IMR-90 (cell line): ENCODE measurements at regions not wholly inside any gene's neighbourhood (a gene's known extent, or its start where the extent isn't known, plus 50 kb on each side); places are given as distances from the start of the nearest gene placed in this dataset.
A peak's percentile ranks its signal among the peaks of the same experiment; 100 is the strongest.

ENCODE experiments used
- ATAC-seq: fragments of 200-7000 bp; cut with Tn5 transposase; 2 replicates; pipeline ENCODE4 v1.9.1; 2020; ENCODE audit warnings: low read depth, mild to moderate bottlenecking, moderate library complexity
- BruUV-seq: library from RNA; stranded (reverse); fragments of 400-500 nt; replicated peaks from 2 replicates; lab custom pipeline; 2021; lab: Mats Ljungman, UMichigan
- CTCF ChIA-PET: fragments of 300-600 bp; formaldehyde crosslinking; extraction: SDS; loops from one replicate; lab custom pipeline; 2021; ENCODE audit warnings: antibody characterized with exemption; lab: Yijun Ruan, JAX
- POLR2A ChIA-PET: fragments of 300-600 bp; sonication (Branson Sonifier 250); formaldehyde crosslinking; loops from one replicate; lab custom pipeline; 2022; ENCODE audit warnings: antibody characterized with exemption; ENCODE audit not compliant: unreplicated experiment; lab: Charles Lee
- DNase-seq: peaks from one replicate; pipeline ENCODE4 v3.0.0; 2013
- H2AFZ ChIP-seq: replicated peaks from 2 replicates; pipeline ENCODE3; 2013; ENCODE audit warnings: low read length, mild to moderate bottlenecking; ENCODE audit not compliant: poor library complexity
- H2AK5ac ChIP-seq: 2 replicates; pipeline ENCODE4 v1.6.1; 2013; ENCODE audit warnings: low read depth, low read length, inconsistent platforms
- H2AK9ac ChIP-seq: replicated peaks from 2 replicates; pipeline ENCODE3; 2013; ENCODE audit warnings: mild to moderate bottlenecking, low read depth, low read length, moderate library complexity; ENCODE audit not compliant: poor library complexity
- H2BK120ac ChIP-seq: 2 replicates; pipeline ENCODE4 v1.6.1; 2013; ENCODE audit warnings: low read depth, low read length, inconsistent platforms
- H2BK15ac ChIP-seq: 3 replicates; pipeline ENCODE4 v1.6.1; 2013; ENCODE audit warnings: low read depth, low read length, inconsistent platforms
- H2BK20ac ChIP-seq: 2 replicates; pipeline ENCODE4 v1.6.1; 2013; ENCODE audit warnings: low read depth, mild to moderate bottlenecking, inconsistent platforms, low read length, moderate library complexity
- H2BK5ac ChIP-seq: 2 replicates; pipeline ENCODE4 v1.6.1; 2013; ENCODE audit warnings: mild to moderate bottlenecking, low read depth, low read length, inconsistent platforms; ENCODE audit not compliant: poor library complexity, severe bottlenecking
- H3K14ac ChIP-seq: replicated peaks from 2 replicates; pipeline ENCODE4 v1.6.1; 2013; ENCODE audit warnings: low read depth, low read length, inconsistent platforms
- H3K18ac ChIP-seq: 2 replicates; pipeline ENCODE4 v1.6.1; 2013; ENCODE audit warnings: low read depth, low read length, control low read depth
- H3K23ac ChIP-seq: 2 replicates; pipeline ENCODE4 v1.6.1; 2013; ENCODE audit warnings: low read depth, low read length, inconsistent platforms
- H3K27ac ChIP-seq: 2 replicates; pipeline ENCODE4 v1.5.1; 2013; ENCODE audit warnings: mild to moderate bottlenecking, control low read depth, low read length; ENCODE audit not compliant: insufficient read depth
- H3K27me3 ChIP-seq: 2 replicates; pipeline ENCODE4 v1.6.1; 2013; ENCODE audit warnings: low read length; ENCODE audit not compliant: control insufficient read depth, insufficient read depth
- H3K36me3 ChIP-seq: 2 replicates; pipeline ENCODE4 v1.6.1; 2013; ENCODE audit warnings: low read length, mixed read lengths; ENCODE audit not compliant: control insufficient read depth, insufficient read depth
- H3K4ac ChIP-seq: 2 replicates; pipeline ENCODE4 v1.6.1; 2013; ENCODE audit warnings: low read depth, low read length, inconsistent platforms
- H3K4me1 ChIP-seq: 2 replicates; pipeline ENCODE4 v1.6.1; 2013; ENCODE audit warnings: low read length, mixed read lengths; ENCODE audit not compliant: control insufficient read depth, insufficient read depth
- H3K4me2 ChIP-seq: 2 replicates; pipeline ENCODE4 v1.6.1; 2013; ENCODE audit warnings: low read depth, mild to moderate bottlenecking, control low read depth, low read length, moderate library complexity
- H3K4me3 ChIP-seq: 2 replicates; pipeline ENCODE4 v1.5.1; 2013; ENCODE audit warnings: low read depth, mild to moderate bottlenecking, control low read depth, low read length, moderate library complexity; ENCODE audit not compliant: insufficient read depth
- H3K56ac ChIP-seq: 2 replicates; pipeline ENCODE4 v1.6.1; 2013; ENCODE audit warnings: low read length, inconsistent platforms; ENCODE audit not compliant: insufficient read depth; ENCODE audit errors: extremely low read depth
- H3K79me1 ChIP-seq, 2 experiments: 2 replicates each; pipeline ENCODE4 v1.6.1; 2013; ENCODE audit warnings: low read length in 2 of 2, inconsistent platforms in 1 of 2, low read depth in 1 of 2
- H3K9ac ChIP-seq: 2 replicates; pipeline ENCODE4 v1.6.1; 2013; ENCODE audit warnings: low read depth, low read length, control low read depth
- H3K9me1 ChIP-seq: 2 replicates; pipeline ENCODE4 v1.6.1; 2013; ENCODE audit warnings: low read length, inconsistent platforms; ENCODE audit not compliant: insufficient read depth
- H3K9me3 ChIP-seq: 2 replicates; pipeline ENCODE4 v1.6.1; 2013; ENCODE audit warnings: low read length; ENCODE audit not compliant: control insufficient read depth, insufficient read depth
- H4K20me1 ChIP-seq: 2 replicates; pipeline ENCODE4 v1.6.1; 2013; ENCODE audit warnings: low read length, inconsistent platforms; ENCODE audit not compliant: insufficient read depth
- H4K5ac ChIP-seq: 2 replicates; pipeline ENCODE4 v1.6.1; 2013; ENCODE audit warnings: mild to moderate bottlenecking, low read depth, low read length, control low read depth
- H4K8ac ChIP-seq, 2 experiments: 2 replicates each; pipeline ENCODE4 v1.6.1; 2013; ENCODE audit warnings: low read depth in 2 of 2, low read length in 2 of 2, control low read depth in 1 of 2, inconsistent platforms in 1 of 2
- H4K91ac ChIP-seq: 2 replicates; pipeline ENCODE4 v1.6.1; 2013; ENCODE audit warnings: low read depth, low read length, inconsistent platforms; ENCODE audit not compliant: insufficient read depth
- FOS ChIP-seq: fragments of 150-350 bp; IDR thresholded peaks from 2 replicates; pipeline ENCODE4 v1.6.1; 2016; ENCODE audit warnings: low read depth, low read length
- RFX5 ChIP-seq: IDR thresholded peaks from 2 replicates; pipeline ENCODE4 v1.8.0; 2012; ENCODE audit warnings: low read depth, mild to moderate bottlenecking, low read length, moderate library complexity
- WGBS, 2 experiments: methylation state at CpG; one replicate each; pipeline versions ENCODE4 v1.1.5 to v1.1.7; 2013; ENCODE audit warnings: missing lambda C conversion rate in 2 of 2; ENCODE audit not compliant: insufficient read length in 1 of 2; ENCODE audit errors: extremely low coverage in 2 of 2; 5-methylcytosine and 5-hydroxymethylcytosine counted together
- dilution Hi-C: fragments of 300-500 bp; cut with HindIII; formaldehyde crosslinking; loops from one replicate; pipeline ENCODE4 v1.14.3; 2018; ENCODE audit warnings: low sequenced_read_pairs; ENCODE audit not compliant: unreplicated experiment
- in situ Hi-C: fragments of 300-500 bp; cut with MboI; formaldehyde crosslinking; loops from 3 replicates; pipeline ENCODE4 v1.14.3; 2019; ENCODE audit warnings: low sequenced_read_pairs, inconsistent platforms, mixed read lengths
- intact Hi-C: fragments of 100-400 bp; cut with micrococcal nuclease; formaldehyde crosslinking; loops from 2 replicates; pipeline ENCODE4 v1.10.0; 2022

GRCh38 chr2:216279031-216279430, 93.3 kb downstream of the MARCHF4 start:
- no peak overlapping the region for H4K91ac ChIP-seq
- BruUV-seq: no TSS peak
- no peak overlapping the region for H2AFZ ChIP-seq
- H3K14ac ChIP-seq: no peak overlapping the region
- peaks cover 4% of the 10 kb centered on the region; the same call in 1 of the 2 replicates for H3K36me3 ChIP-seq
- dilution Hi-C loops: no loop called here
- H2BK20ac ChIP-seq: no peak overlapping the region
- no peak overlapping the region for H3K23ac ChIP-seq
- peaks cover 4% of the 10 kb centered on the region for H3K4me1 ChIP-seq
- intact Hi-C loops: no loop called here
- no peaks in the 10 kb centered on the region for H4K20me1 ChIP-seq
- no peak overlapping the region for H3K4ac ChIP-seq
- WGBS, 2 experiments: 94% methylated on average over 2 of the region's 5 CpGs; no CpG with 5 or more reads in 1 of the 2 experiments
- in situ Hi-C loops: no loop called here
- H3K9me3 ChIP-seq: no peaks in the 10 kb centered on the region
- H3K9ac ChIP-seq: no peak overlapping the region
- no peak overlapping the region for H3K18ac ChIP-seq
- TF ChIP-seq FOS (no peak), RFX5 (peak; percentile 69; the same call in 1 of the 2 replicates)
- no peaks in the 10 kb centered on the region for H3K27me3 ChIP-seq
- H3K4me3 ChIP-seq: no peak overlapping the region
- no peak overlapping the region for H2BK5ac ChIP-seq
- no peak overlapping the region for H4K8ac ChIP-seq
- H4K5ac ChIP-seq: no peak overlapping the region
- 0 out of 4 replicates have a peak, but pooled peaks cover 0 to 4% of the 10 kb centered on the region in 2 experiments for H3K79me1 ChIP-seq
- H3K9me1 ChIP-seq: peaks cover 12% of the 10 kb centered on the region
- DNase-seq (no peak), ATAC-seq (no peak)
- no peak overlapping the region for H2AK9ac ChIP-seq
- ChIA-PET CTCF (no interaction called here), POLR2A (no interaction called here)
- no peak overlapping the region for H3K56ac ChIP-seq
- H2BK120ac ChIP-seq: no peak overlapping the region
- no peak overlapping the region for H3K27ac ChIP-seq
- no peak overlapping the region for H3K4me2 ChIP-seq
- H2AK5ac ChIP-seq: no peak overlapping the region
- no peak overlapping the region for H2BK15ac ChIP-seq
